H1 (cell line): ENCODE measurements at regions not wholly inside any gene's neighbourhood (a gene's known extent, or its start where the extent isn't known, plus 50 kb on each side); places are given as distances from the start of the nearest gene placed in this dataset.

Experiments
- CTCF ChIA-PET: fragments of 300-600 bp; sonication (Branson Sonifier 250); formaldehyde crosslinking; loops from one replicate; lab custom pipeline; 2021; ENCODE audit not compliant: partially characterized antibody; lab: Charles Lee
- POLR2A ChIA-PET: fragments of 300-600 bp; sonication (Branson Sonifier 250); formaldehyde crosslinking; loops from one replicate; lab custom pipeline; 2021; ENCODE audit warnings: inconsistent platforms; ENCODE audit not compliant: partially characterized antibody; lab: Charles Lee
- DNase-seq, 2 experiments: peaks; one replicate each; pipeline versions ENCODE4 v3.0.0 to v3.0.0-alpha.2; 2010 to 2022; ENCODE audit warnings: low spot score in 2 of 2, low read depth in 1 of 2, mixed read lengths in 1 of 2
- FAIRE-seq: peaks from 2 replicates; lab custom pipeline; 2011; peaks lifted over from hg19 to GRCh38; lab: Jason Lieb, UNC
- H2AFZ ChIP-seq: 2 replicates; pipeline ENCODE4 v1.8.1; 2012; ENCODE audit warnings: low read length, inconsistent platforms
- H2AK5ac ChIP-seq: 2 replicates; pipeline ENCODE4 v1.6.1; 2013; ENCODE audit warnings: low read depth, low read length
- H2BK120ac ChIP-seq: replicated peaks from 2 replicates; pipeline ENCODE3; 2013; ENCODE audit warnings: low read depth, low read length, inconsistent platforms
- H2BK12ac ChIP-seq: 2 replicates; pipeline ENCODE4 v1.6.1; 2013; ENCODE audit warnings: low read depth, low read length
- H2BK15ac ChIP-seq: 2 replicates; pipeline ENCODE4 v1.6.1; 2013; ENCODE audit warnings: low read length
- H2BK20ac ChIP-seq: 2 replicates; pipeline ENCODE4 v1.6.1; 2013; ENCODE audit warnings: low read length
- H2BK5ac ChIP-seq: 2 replicates; pipeline ENCODE4 v1.6.1; 2013; ENCODE audit warnings: low read depth, low read length
- H3K14ac ChIP-seq: 2 replicates; pipeline ENCODE4 v1.6.1; 2013; ENCODE audit warnings: inconsistent platforms; ENCODE audit not compliant: insufficient read length
- H3K18ac ChIP-seq: 2 replicates; pipeline ENCODE4 v1.6.1; 2013; ENCODE audit warnings: low read length; ENCODE audit errors: extremely low read depth
- H3K23ac ChIP-seq: 2 replicates; pipeline ENCODE4 v1.6.1; 2013; ENCODE audit warnings: inconsistent platforms; ENCODE audit not compliant: insufficient read length
- H3K23me2 ChIP-seq: 2 replicates; pipeline ENCODE4 v1.6.1; 2013; ENCODE audit warnings: low read depth, low read length
- H3K27ac ChIP-seq: 2 replicates; pipeline ENCODE4 v1.6.1; 2011; ENCODE audit warnings: low read depth, low read length, inconsistent platforms
- H3K27me3 ChIP-seq, 4 experiments: replicated peaks in 1 of 4; 1 replicate in 1 of 4; 2 replicates in 3 of 4; pipeline versions ENCODE4 v1.6.1 to v1.8.1; 2011 to 2013; ENCODE audit warnings: low read length in 3 of 4, mild to moderate bottlenecking in 3 of 4, inconsistent platforms in 2 of 4, mixed read lengths in 2 of 4, moderate library complexity in 1 of 4; ENCODE audit not compliant: control insufficient read depth in 3 of 4, insufficient read depth in 3 of 4; ENCODE audit errors: extremely low read depth in 1 of 4
- H3K36me3 ChIP-seq, 4 experiments: 2 replicates each; pipeline versions ENCODE4 v1.6.1 to v1.8.1; 2011 to 2013; ENCODE audit warnings: mild to moderate bottlenecking in 4 of 4, low read length in 3 of 4, moderate library complexity in 2 of 4, control low read depth in 1 of 4, inconsistent platforms in 1 of 4; ENCODE audit not compliant: insufficient read depth in 4 of 4, control insufficient read depth in 2 of 4
- H3K4ac ChIP-seq: replicated peaks from 2 replicates; pipeline ENCODE3; 2013; ENCODE audit warnings: low read length, low read depth, mixed read lengths, inconsistent platforms; ENCODE audit not compliant: insufficient read length
- H3K4me1 ChIP-seq, 4 experiments: replicated peaks in 1 of 4; 1 replicate in 1 of 4; 2 replicates in 3 of 4; pipeline versions ENCODE4 v1.6.1 to v1.8.1; 2011 to 2013; ENCODE audit warnings: low read length in 3 of 4, inconsistent platforms in 2 of 4, mixed read lengths in 1 of 4; ENCODE audit not compliant: insufficient read depth in 4 of 4, control insufficient read depth in 3 of 4
- H3K4me2 ChIP-seq, 2 experiments: 2 replicates each; pipeline versions ENCODE4 v1.6.1 to v1.8.1; 2011 to 2013; ENCODE audit warnings: low read depth in 2 of 2, low read length in 2 of 2, control low read depth in 1 of 2, inconsistent platforms in 1 of 2, mild to moderate bottlenecking in 1 of 2; ENCODE audit not compliant: insufficient read depth in 1 of 2
- H3K4me3 ChIP-seq, 4 experiments: fragments of 200-600, 300-600 bp in 1 of 4; sonication (generic), shearing (Covaris generic), sonication (Bioruptor Twin) in 1 of 4; 2 replicates each; pipeline versions ENCODE4 v1.5.1 to v1.8.1; 2011 to 2016; ENCODE audit warnings: low read length in 4 of 4, low read depth in 3 of 4, control low read depth in 2 of 4, inconsistent platforms in 2 of 4, mild to moderate bottlenecking in 2 of 4, mixed read lengths in 1 of 4, moderate library complexity in 1 of 4; ENCODE audit not compliant: insufficient read depth in 2 of 4; ENCODE audit errors: extremely low read depth in 1 of 4
- H3K56ac ChIP-seq: replicated peaks from 2 replicates; pipeline ENCODE3; 2013; ENCODE audit warnings: low read depth, mild to moderate bottlenecking, mixed read lengths, low read length, inconsistent platforms; ENCODE audit not compliant: insufficient read length
- H3K79me1 ChIP-seq: 2 replicates; pipeline ENCODE4 v1.6.1; 2013; ENCODE audit warnings: low read depth, low read length, control low read depth
- H3K79me2 ChIP-seq, 2 experiments: 2 replicates each; pipeline versions ENCODE4 v1.6.1 to v1.8.1; 2012 to 2013; ENCODE audit warnings: low read length in 2 of 2, mild to moderate bottlenecking in 2 of 2, inconsistent platforms in 1 of 2; ENCODE audit not compliant: insufficient read depth in 2 of 2, control insufficient read depth in 1 of 2
- H3K9ac ChIP-seq, 4 experiments: replicated peaks in 1 of 4; 1 replicate in 1 of 4; 2 replicates in 3 of 4; pipeline versions ENCODE4 v1.6.1 to v1.8.1; 2011 to 2013; ENCODE audit warnings: low read depth in 3 of 4, low read length in 3 of 4, control low read depth in 2 of 4, mild to moderate bottlenecking in 2 of 4, moderate library complexity in 2 of 4, inconsistent platforms in 1 of 4; ENCODE audit errors: extremely low read depth in 1 of 4
- H3K9me3 ChIP-seq, 2 experiments: 2 replicates each; pipeline versions ENCODE4 v1.6.1 to v1.8.1; 2012 to 2013; ENCODE audit warnings: mild to moderate bottlenecking in 2 of 2, moderate library complexity in 2 of 2, control low read depth in 1 of 2, inconsistent platforms in 1 of 2, low read depth in 1 of 2, low read length in 1 of 2, mixed read lengths in 1 of 2; ENCODE audit not compliant: insufficient read depth in 2 of 2
- H4K20me1 ChIP-seq, 2 experiments: replicated peaks in 1 of 2; 2 replicates each; pipeline versions ENCODE3 to v1.8.1; 2011 to 2013; ENCODE audit warnings: inconsistent platforms in 2 of 2, low read length in 2 of 2, mild to moderate bottlenecking in 1 of 2; ENCODE audit not compliant: insufficient read depth in 2 of 2, control insufficient read depth in 1 of 2
- H4K5ac ChIP-seq: 2 replicates; pipeline ENCODE4 v1.6.1; 2013; ENCODE audit warnings: low read length, low read depth, mixed read lengths, inconsistent platforms; ENCODE audit not compliant: insufficient read length
- H4K8ac ChIP-seq: 2 replicates; pipeline ENCODE4 v1.8.0; 2013; ENCODE audit warnings: mild to moderate bottlenecking, moderate library complexity, low read length, inconsistent platforms; ENCODE audit not compliant: insufficient read depth; ENCODE audit errors: extremely low read depth
- H4K91ac ChIP-seq: replicated peaks from 2 replicates; pipeline ENCODE3; 2013; ENCODE audit warnings: low read length, mixed read lengths, inconsistent platforms; ENCODE audit not compliant: insufficient read length
- BCL11A ChIP-seq, 2 experiments: IDR thresholded peaks; one replicate each; pipeline ENCODE4 v1.6.1; 2011; ENCODE audit warnings: low read depth in 2 of 2, low read length in 2 of 2, mild to moderate bottlenecking in 2 of 2
- EGR1 ChIP-seq: IDR thresholded peaks from 2 replicates; pipeline ENCODE4 v1.6.1; 2011; ENCODE audit warnings: low read depth, low read length, borderline replicate concordance
- EZH2 ChIP-seq: fragments of 200-600 bp; sonication (generic); IDR thresholded peaks from 2 replicates; pipeline ENCODE4 v1.7.1; 2012; ENCODE audit warnings: low read depth, mild to moderate bottlenecking, moderate library complexity, low read length, inconsistent platforms; ENCODE audit not compliant: severe bottlenecking
- FOSL1 ChIP-seq: IDR thresholded peaks from 2 replicates; pipeline ENCODE4 v1.6.1; 2011; ENCODE audit warnings: mild to moderate bottlenecking, low read depth, low read length, moderate library complexity; ENCODE audit not compliant: insufficient read depth
- KDM1A ChIP-seq: fragments of 200-600, 300-600 bp; sonication (generic); IDR thresholded peaks from 2 replicates; pipeline ENCODE4 v1.7.1; 2016; ENCODE audit warnings: mild to moderate bottlenecking, low read length, borderline replicate concordance
- KDM4A ChIP-seq: IDR thresholded peaks from one replicate; pipeline ENCODE4 v1.7.1; 2012; ENCODE audit warnings: low read depth, mild to moderate bottlenecking, moderate library complexity, low read length, inconsistent platforms; ENCODE audit not compliant: severe bottlenecking
- WGBS, 2 experiments: shearing (Covaris generic) in 1 of 2; methylation state at CpG; one replicate each; pipeline versions ENCODE4 v1.1.6 to v1.1.7; 2013 to 2015; ENCODE audit warnings: low lambda C conversion rate in 2 of 2, mixed read lengths in 2 of 2, inconsistent platforms in 1 of 2, low coverage in 1 of 2, missing lambda C conversion rate in 1 of 2; ENCODE audit not compliant: insufficient replicate concordance in 2 of 2, insufficient coverage in 1 of 2, insufficient read length in 1 of 2; ENCODE audit errors: extremely low coverage in 1 of 2, missing lambda C conversion rate in 1 of 2; 5-methylcytosine and 5-hydroxymethylcytosine counted together
- TF ChIP-seq, protein P1 (sequence below): IDR thresholded peaks from 2 replicates; pipeline ENCODE4 v1.6.1; 2012; ENCODE audit warnings: inconsistent platforms
- TF ChIP-seq, protein P2 (sequence below): IDR thresholded peaks from 2 replicates; pipeline ENCODE4 v1.6.1; 2012; ENCODE audit warnings: inconsistent platforms

- Histone ChIP-seq H4K8ac (no peak overlapping the region), H3K18ac (no peak overlapping the region), H3K9me3 (no peaks in the 10 kb centered on the region), H3K23ac (no peak overlapping the region), H3K23me2 (no peaks in the 10 kb centered on the region), H3K27me3 (no peaks in the 10 kb centered on the region), H3K79me2 (no peaks in the 10 kb centered on the region), H2AK5ac (no peak overlapping the region), H3K4ac (no peak overlapping the region), H2BK5ac (no peak overlapping the region), H3K56ac (no peak overlapping the region), H2BK120ac (no peak overlapping the region), H3K9ac (no peak overlapping the region), H2BK20ac (no peak overlapping the region), H2BK15ac (no peak overlapping the region), H3K27ac (no peak overlapping the region), H3K36me3 (no peaks in the 10 kb centered on the region), H4K20me1 (no peaks in the 10 kb centered on the region), H2BK12ac (no peak overlapping the region), H3K4me2 (no peak overlapping the region), H4K91ac (no peak overlapping the region), H3K4me3 (no peak overlapping the region), H3K14ac (no peak overlapping the region), H3K4me1 (no peaks in the 10 kb centered on the region), H3K79me1 (no peaks in the 10 kb centered on the region), H2AFZ (no peak overlapping the region), H4K5ac (no peak overlapping the region)
- POLR2A ChIA-PET, result interaction anchor here (1.0 kb wide), 1 partner anchor 15 kb away, joined by 3 read pairs; no protein-coding TSS in a partner anchor
- CTCF ChIA-PET, result no interaction called here
- DNase-seq, result no peak
- 77% methylated on average over 2 of the region's 2 CpGs; no CpG with 5 or more reads in 1 of the 2 experiments for WGBS, 2 experiments
- no peak for FAIRE-seq
- TF ChIP-seq KDM1A (no peak), EGR1 (no peak), EZH2 (no peak), KDM4A (no peak), FOSL1 (no peak), BCL11A (IDR thresholded peaks at IDR 0.05; ENCODE audit: low read depth in 2 of 2, low read length in 2 of 2) (no peak)
- TF ChIP-seq, protein P1, sequence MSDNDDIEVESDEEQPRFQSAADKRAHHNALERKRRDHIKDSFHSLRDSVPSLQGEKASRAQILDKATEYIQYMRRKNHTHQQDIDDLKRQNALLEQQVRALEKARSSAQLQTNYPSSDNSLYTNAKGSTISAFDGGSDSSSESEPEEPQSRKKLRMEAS, result no peak
- TF ChIP-seq, protein P2, sequence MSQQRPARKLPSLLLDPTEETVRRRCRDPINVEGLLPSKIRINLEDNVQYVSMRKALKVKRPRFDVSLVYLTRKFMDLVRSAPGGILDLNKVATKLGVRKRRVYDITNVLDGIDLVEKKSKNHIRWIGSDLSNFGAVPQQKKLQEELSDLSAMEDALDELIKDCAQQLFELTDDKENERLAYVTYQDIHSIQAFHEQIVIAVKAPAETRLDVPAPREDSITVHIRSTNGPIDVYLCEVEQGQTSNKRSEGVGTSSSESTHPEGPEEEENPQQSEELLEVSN, result no peak
These were observed 576.8 kb downstream of the METTL4 start for GRCh38 chr18:1994471-1994870.
